Activated CD4-positive, alpha-beta T cell treated with anti-CD3 and anti-CD28 coated beads for 1 hour (primary cell): ENCODE measurements at regions not wholly inside any gene's neighbourhood (a gene's known extent, or its start where the extent isn't known, plus 50 kb on each side); places are given as distances from the start of the nearest gene placed in this dataset.
"Not testable (repeated sequence)": the region's sequence is repeated elsewhere in the genome, so short reads cannot be mapped to it uniquely, and the experiment has no call there.

Experiments
- DNase-seq: peaks from one replicate; pipeline ENCODE4 v3.0.0-alpha.2; 2020

- no peak for DNase-seq
Observed at GRCh38 chr11:82043316-82043715, 690.3 kb downstream of the FAM181B start.

- no peak for DNase-seq
Observed at GRCh38 chr11:82041764-82042163, 691.9 kb downstream of the FAM181B start.

DNA sequence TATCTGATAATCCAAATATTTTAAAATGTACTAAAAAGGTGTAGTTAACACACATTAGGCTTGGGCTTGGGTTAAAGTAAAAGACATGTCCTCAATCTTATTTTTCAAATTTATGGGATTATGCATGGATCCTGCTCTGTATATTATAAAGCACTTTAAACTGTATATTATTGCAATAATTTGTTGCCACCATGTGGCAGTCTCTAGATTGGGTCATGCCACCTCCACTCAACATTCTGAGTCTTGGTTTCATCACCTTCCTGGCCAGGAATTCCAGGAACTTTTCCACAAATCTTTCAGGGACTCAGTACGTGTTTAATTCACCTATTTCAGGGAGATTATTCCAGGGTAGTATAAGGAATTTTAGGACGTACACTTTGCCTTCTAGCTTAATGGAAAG, 695.5 kb downstream of the FAM181B start:
- no peak for DNase-seq

- DNase-seq: no peak
Observed at GRCh38 chr11:82034527-82034926, 699.1 kb downstream of the FAM181B start.

DNA sequence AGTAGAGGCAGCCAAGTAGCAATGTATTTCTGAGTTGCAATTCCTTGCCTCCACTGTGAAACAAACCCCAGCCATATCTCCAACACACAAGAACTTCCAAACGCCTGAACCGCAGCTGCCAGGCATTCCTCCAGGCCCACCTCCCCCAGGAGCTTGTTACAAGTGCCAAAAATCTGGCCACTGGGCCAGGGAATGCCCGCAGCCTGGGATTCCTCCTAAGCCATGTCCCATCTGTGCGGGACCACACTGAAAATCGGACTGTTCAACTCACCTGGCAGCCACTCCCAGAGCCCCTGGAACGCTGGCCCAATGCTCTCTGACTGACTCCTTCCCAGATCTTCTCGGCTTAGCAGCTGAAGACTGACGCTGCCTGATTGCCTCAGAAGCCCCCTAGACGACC, 706.3 kb downstream of the FAM181B start:
- not testable (repeated sequence) for DNase-seq

DNA sequence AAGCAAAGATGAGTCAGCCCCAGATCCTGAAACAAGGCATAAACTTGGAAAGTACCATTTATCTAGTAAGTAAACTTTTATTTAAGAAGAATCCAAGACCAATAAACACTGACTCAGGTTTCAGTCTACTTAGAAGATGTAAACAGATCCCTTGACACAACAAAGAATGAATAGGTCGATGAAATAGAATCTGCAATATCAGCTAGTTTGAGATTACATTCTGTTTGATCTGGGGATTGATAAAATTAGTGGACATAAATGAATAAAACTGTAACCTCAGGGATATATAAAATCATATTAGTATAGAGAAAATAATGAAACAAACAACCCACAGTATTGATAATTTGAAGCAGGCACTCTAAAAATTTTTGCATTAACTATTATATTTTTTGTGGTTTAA, 708.9 kb downstream of the FAM181B start:
- DNase-seq: no peak

DNA sequence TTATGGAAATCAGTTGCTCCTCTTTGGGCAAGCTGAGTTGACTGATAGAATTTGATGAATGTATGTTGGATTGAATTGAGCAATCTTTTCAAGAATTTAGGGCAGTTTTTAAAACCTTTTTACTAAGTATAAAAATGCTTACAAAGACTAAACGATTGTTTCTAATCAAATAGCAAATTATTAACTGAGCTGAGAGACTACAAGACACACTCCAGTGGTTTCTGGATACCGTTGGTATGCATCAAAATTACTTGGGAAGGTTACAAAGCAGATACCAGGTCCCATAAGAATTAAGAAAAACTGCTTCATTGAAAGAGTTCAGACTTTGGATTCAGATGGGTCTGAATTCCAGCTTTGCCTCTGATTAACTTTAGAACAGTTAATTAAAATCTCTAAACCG, 721.4 kb downstream of the FAM181B start:
- DNase-seq: no peak

GRCh38 chr11:82009133-82009532, 724.5 kb downstream of the FAM181B start:
- DNase-seq: no peak

GRCh38 chr11:82007521-82007920, 726.1 kb downstream of the FAM181B start:
- DNase-seq: no peak

- no peak for DNase-seq
Observed at GRCh38 chr11:82004537-82005213, 729.0 kb downstream of the FAM181B start.

- no peak for DNase-seq
Observed at GRCh38 chr11:82003671-82004515, 729.8 kb downstream of the FAM181B start.

- no peak for DNase-seq
Observed at GRCh38 chr11:82003024-82003423, 730.6 kb downstream of the FAM181B start.

GRCh38 chr11:81995889-81996288, 737.8 kb downstream of the FAM181B start:
- DNase-seq: no peak

GRCh38 chr11:81993755-81994154, 739.9 kb downstream of the FAM181B start:
- DNase-seq: no peak

DNA sequence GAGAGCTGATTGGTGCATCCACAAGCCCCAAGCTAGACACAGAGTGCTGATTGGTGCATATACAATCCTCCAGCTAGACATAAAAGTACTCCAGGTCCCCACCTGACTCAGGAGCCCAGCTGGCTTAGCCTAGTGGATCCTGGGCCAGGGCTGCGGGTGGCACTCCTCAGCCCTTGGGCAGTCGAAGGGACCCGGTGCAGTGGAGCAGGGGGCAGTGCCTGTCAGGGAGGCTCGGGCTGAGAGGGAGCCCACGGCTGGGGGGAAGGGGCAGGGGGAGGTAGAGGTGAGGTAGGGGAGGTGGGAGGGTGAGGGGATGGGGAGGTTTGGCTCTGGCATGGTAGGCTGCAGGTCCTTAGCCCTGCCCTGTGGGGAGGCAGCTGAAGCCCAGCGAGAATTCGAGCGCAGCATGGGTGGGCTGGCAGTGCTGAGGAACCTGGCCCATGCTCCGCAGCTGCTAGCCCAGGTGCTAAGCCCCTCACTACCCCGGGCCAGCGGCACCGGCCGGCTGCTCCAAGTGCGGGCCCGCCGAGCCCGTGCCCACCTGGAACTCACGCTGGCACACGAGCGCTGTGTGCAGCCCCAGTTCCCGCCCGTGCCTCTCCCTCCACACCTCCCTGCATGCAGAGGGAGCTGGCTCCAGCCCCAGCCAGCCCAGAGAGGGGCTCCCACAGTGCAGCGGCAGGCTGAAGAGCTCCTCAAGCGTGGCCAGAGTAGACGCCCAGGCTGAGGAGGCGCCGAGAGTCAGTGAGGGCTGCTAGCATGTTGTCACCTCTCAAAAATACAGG, 742.8 kb downstream of the FAM181B start:
- DNase-seq: no peak

DNA sequence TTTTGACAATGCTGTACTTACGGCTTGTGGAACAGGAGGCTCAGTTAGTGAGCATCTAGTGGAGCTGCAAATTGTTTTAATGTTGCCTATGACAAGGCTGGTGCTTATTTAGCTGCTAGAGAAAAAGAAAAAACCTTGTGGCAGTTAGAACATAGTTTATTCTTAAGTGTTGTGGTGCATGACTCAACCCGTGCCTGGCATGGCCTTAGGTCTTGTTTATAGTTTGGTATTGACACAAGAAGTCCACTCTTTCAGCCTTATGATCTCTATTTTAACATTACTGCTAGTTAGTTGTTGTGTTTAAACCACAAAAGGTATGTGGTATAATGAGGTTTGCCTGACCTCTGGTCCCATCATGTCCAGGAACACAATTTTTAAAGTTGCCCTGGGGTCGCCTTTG, 744.6 kb downstream of the FAM181B start:
- no peak for DNase-seq

- no peak for DNase-seq
Observed at GRCh38 chr11:81987829-81988472, 745.7 kb downstream of the FAM181B start.

- no peak for DNase-seq
Observed at GRCh38 chr11:81986556-81987161, 747.0 kb downstream of the FAM181B start.

DNA sequence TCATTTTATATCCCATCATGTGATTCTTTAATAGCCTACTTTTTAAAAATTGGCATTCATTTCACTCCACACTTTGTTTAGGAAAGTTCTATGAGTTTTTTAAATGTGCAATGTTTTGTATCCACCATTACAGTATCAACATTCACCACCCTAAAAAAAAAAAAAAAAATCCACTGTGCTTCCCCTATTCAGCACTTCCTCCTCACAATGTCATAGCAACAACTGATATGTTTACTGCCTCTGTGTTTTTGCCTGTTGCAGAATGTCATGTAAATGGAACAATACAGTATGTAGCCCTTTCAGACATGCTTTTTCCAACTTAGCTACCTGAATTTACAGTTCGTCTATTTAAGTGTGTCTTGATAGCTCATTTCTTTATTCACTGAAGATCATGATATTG, 754.2 kb downstream of the FAM181B start:
- no peak for DNase-seq

GRCh38 chr11:81975261-81975900, 758.3 kb downstream of the FAM181B start:
- DNase-seq: no peak

GRCh38 chr11:81970886-81971285, 762.8 kb downstream of the FAM181B start:
- DNase-seq: no peak

DNA sequence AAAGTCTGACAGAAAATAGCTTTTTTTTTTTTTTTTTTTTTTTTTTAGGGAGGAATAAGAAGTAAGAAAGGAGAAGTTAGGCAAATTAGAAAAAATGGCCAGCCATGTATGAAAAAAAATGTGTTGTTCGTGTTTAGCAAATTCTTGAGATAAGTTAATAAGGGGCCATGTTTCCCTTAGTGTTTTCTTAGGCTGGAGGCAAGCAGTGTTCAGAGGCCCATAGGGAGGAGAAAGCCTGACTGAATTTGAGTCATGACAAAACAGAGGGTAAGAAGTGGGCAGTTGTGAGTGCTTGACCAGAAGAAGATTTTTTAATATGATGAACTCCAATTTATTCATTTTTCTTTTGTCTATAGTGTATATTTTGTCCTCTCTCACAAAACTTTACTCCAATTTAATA, 766.4 kb downstream of the FAM181B start:
- no peak for DNase-seq
